ENCODE measurements at regions not wholly inside any gene's neighbourhood (a gene's known extent, or its start where the extent isn't known, plus 50 kb on each side); places are given as distances from the start of the nearest gene placed in this dataset.

- no TSS peak for BruUV-seq (replicated peaks)
- ChIA-PET CTCF (no interaction called here), POLR2A (ENCODE audit: unreplicated experiment) (no interaction called here)
- Histone ChIP-seq H3K4me3 (ENCODE audit: low read length) (no peak overlapping the region), H3K9ac (ENCODE audit: low read length) (no peak overlapping the region), H3K27ac (ENCODE audit: low read length) (no peak overlapping the region), H3K27me3 (ENCODE audit: low read length) (no peaks in the 10 kb centered on the region), H3F3A (ENCODE audit: low read length, unreplicated experiment) (no peaks in the 10 kb centered on the region), H3K4me1 (ENCODE audit: insufficient read depth, low read length) (peaks cover 16% of the 10 kb centered on the region), H3K9me3 (ENCODE audit: low read length) (no peaks in the 10 kb centered on the region), H2AFZ (ENCODE audit: low read length) (no peak overlapping the region; the same call in 1 of the 2 replicates), H3K79me2 (ENCODE audit: low read length) (no peaks in the 10 kb centered on the region), H4K20me1 (ENCODE audit: low read length) (no peaks in the 10 kb centered on the region), H3K9me2 (replicated peaks; ENCODE audit: low read length) (no peaks in the 10 kb centered on the region), H3K36me3 (ENCODE audit: low read depth, low read length) (no peaks in the 10 kb centered on the region), H3K4me2 (ENCODE audit: low read length) (no peak overlapping the region)
- DNase-seq = peak; percentile 22
- intact Hi-C loops (cut with micrococcal nuclease) = no loop called here
- TF ChIP-seq EZH2 (IDR thresholded peaks at IDR 0.05; ENCODE audit: low read length, unreplicated experiment) (no peak), EZH2phosphoT487 (IDR thresholded peaks at IDR 0.05; ENCODE audit: borderline replicate concordance, low read length) (no peak), CTCF (conservative IDR thresholded peaks at IDR 0.05; ENCODE audit: low read depth, low read length) (no peak)
- ATAC-seq = no peak
These were observed 116.3 kb downstream of the TTC32 start for GRCh38 chr2:19785447-19785846.

GRCh38 chr2:19784456-19784855 lies 117.3 kb downstream of the TTC32 start:
- TF ChIP-seq EZH2 (IDR thresholded peaks at IDR 0.05; ENCODE audit: low read length, unreplicated experiment) = no peak
- no peak for TF ChIP-seq EZH2phosphoT487 (IDR thresholded peaks at IDR 0.05; ENCODE audit: borderline replicate concordance, low read length)
- H3F3A ChIP-seq (ENCODE audit: low read length, unreplicated experiment) = no peaks in the 10 kb centered on the region
- no peaks in the 10 kb centered on the region for H3K79me2 ChIP-seq (ENCODE audit: low read length)
- H3K36me3 ChIP-seq (ENCODE audit: low read depth, low read length) = no peaks in the 10 kb centered on the region
- H3K9ac ChIP-seq (ENCODE audit: low read length) = no peak overlapping the region
- no peaks in the 10 kb centered on the region for H4K20me1 ChIP-seq (ENCODE audit: low read length)
- H3K4me1 ChIP-seq (ENCODE audit: insufficient read depth, low read length) = peaks cover 16% of the 10 kb centered on the region
- CTCF ChIA-PET = no interaction called here
- no peaks in the 10 kb centered on the region for H3K27me3 ChIP-seq (ENCODE audit: low read length)
- no peaks in the 10 kb centered on the region for H3K9me3 ChIP-seq (ENCODE audit: low read length)
- POLR2A ChIA-PET (ENCODE audit: unreplicated experiment) = no interaction called here
- ATAC-seq (no peak), DNase-seq (no peak)
- intact Hi-C loops (cut with micrococcal nuclease) = no loop called here
- H3K27ac ChIP-seq (ENCODE audit: low read length) = no peak overlapping the region
- no peak overlapping the region for H3K4me2 ChIP-seq (ENCODE audit: low read length)
- H2AFZ ChIP-seq (ENCODE audit: low read length) = no peak overlapping the region
- no peak overlapping the region for H3K4me3 ChIP-seq (ENCODE audit: low read length)
- no peaks in the 10 kb centered on the region for H3K9me2 ChIP-seq (replicated peaks; ENCODE audit: low read length)
- BruUV-seq (replicated peaks) = no TSS peak

- ChIA-PET POLR2A (ENCODE audit: unreplicated experiment) (no interaction called here), CTCF (no interaction called here)
- no TSS peak for BruUV-seq (replicated peaks)
- Histone ChIP-seq H3K4me2 (ENCODE audit: low read length) (no peak overlapping the region), H3K36me3 (ENCODE audit: low read depth, low read length) (no peaks in the 10 kb centered on the region), H3K79me2 (ENCODE audit: low read length) (no peaks in the 10 kb centered on the region), H3K27ac (ENCODE audit: low read length) (no peak overlapping the region), H3K27me3 (ENCODE audit: low read length) (no peaks in the 10 kb centered on the region), H3K4me3 (ENCODE audit: low read length) (no peak overlapping the region), H3F3A (ENCODE audit: low read length, unreplicated experiment) (no peaks in the 10 kb centered on the region), H4K20me1 (ENCODE audit: low read length) (no peaks in the 10 kb centered on the region), H3K9ac (ENCODE audit: low read length) (no peak overlapping the region), H2AFZ (ENCODE audit: low read length) (no peak overlapping the region), H3K9me2 (replicated peaks; ENCODE audit: low read length) (no peaks in the 10 kb centered on the region), H3K4me1 (ENCODE audit: insufficient read depth, low read length) (peaks cover 16% of the 10 kb centered on the region), H3K9me3 (ENCODE audit: low read length) (no peaks in the 10 kb centered on the region)
- TF ChIP-seq EZH2phosphoT487 (IDR thresholded peaks at IDR 0.05; ENCODE audit: borderline replicate concordance, low read length) (no peak), EZH2 (IDR thresholded peaks at IDR 0.05; ENCODE audit: low read length, unreplicated experiment) (no peak), CTCF (conservative IDR thresholded peaks at IDR 0.05; ENCODE audit: low read depth, low read length) (no peak)
- DNase-seq (no peak), ATAC-seq (no peak)
- intact Hi-C loops (cut with micrococcal nuclease) = no loop called here
These were observed 117.8 kb downstream of the TTC32 start for GRCh38 chr2:19783935-19784334.

Data from PC-3 (cell line).